H1 (cell line): ENCODE measurements at regions not wholly inside any gene's neighbourhood (a gene's known extent, or its start where the extent isn't known, plus 50 kb on each side); places are given as distances from the start of the nearest gene placed in this dataset.

ENCODE experiments used
- CTCF ChIA-PET: fragments of 300-600 bp; sonication (Branson Sonifier 250); formaldehyde crosslinking; loops from one replicate; lab custom pipeline; 2021; ENCODE audit not compliant: partially characterized antibody; lab: Charles Lee
- POLR2A ChIA-PET: fragments of 300-600 bp; sonication (Branson Sonifier 250); formaldehyde crosslinking; loops from one replicate; lab custom pipeline; 2021; ENCODE audit warnings: inconsistent platforms; ENCODE audit not compliant: partially characterized antibody; lab: Charles Lee
- DNase-seq, 2 experiments: peaks; one replicate each; pipeline versions ENCODE4 v3.0.0 to v3.0.0-alpha.2; 2010 to 2022; ENCODE audit warnings: low spot score in 2 of 2, low read depth in 1 of 2, mixed read lengths in 1 of 2
- FAIRE-seq: peaks from 2 replicates; lab custom pipeline; 2011; peaks lifted over from hg19 to GRCh38; lab: Jason Lieb, UNC
- H2AFZ ChIP-seq: 2 replicates; pipeline ENCODE4 v1.8.1; 2012; ENCODE audit warnings: low read length, inconsistent platforms
- H2AK5ac ChIP-seq: 2 replicates; pipeline ENCODE4 v1.6.1; 2013; ENCODE audit warnings: low read depth, low read length
- H2BK120ac ChIP-seq: replicated peaks from 2 replicates; pipeline ENCODE3; 2013; ENCODE audit warnings: low read depth, low read length, inconsistent platforms
- H2BK12ac ChIP-seq: 2 replicates; pipeline ENCODE4 v1.6.1; 2013; ENCODE audit warnings: low read depth, low read length
- H2BK15ac ChIP-seq: 2 replicates; pipeline ENCODE4 v1.6.1; 2013; ENCODE audit warnings: low read length
- H2BK20ac ChIP-seq: 2 replicates; pipeline ENCODE4 v1.6.1; 2013; ENCODE audit warnings: low read length
- H2BK5ac ChIP-seq: 2 replicates; pipeline ENCODE4 v1.6.1; 2013; ENCODE audit warnings: low read depth, low read length
- H3K14ac ChIP-seq: 2 replicates; pipeline ENCODE4 v1.6.1; 2013; ENCODE audit warnings: inconsistent platforms; ENCODE audit not compliant: insufficient read length
- H3K18ac ChIP-seq: 2 replicates; pipeline ENCODE4 v1.6.1; 2013; ENCODE audit warnings: low read length; ENCODE audit errors: extremely low read depth
- H3K23ac ChIP-seq: 2 replicates; pipeline ENCODE4 v1.6.1; 2013; ENCODE audit warnings: inconsistent platforms; ENCODE audit not compliant: insufficient read length
- H3K23me2 ChIP-seq: 2 replicates; pipeline ENCODE4 v1.6.1; 2013; ENCODE audit warnings: low read depth, low read length
- H3K27ac ChIP-seq: 2 replicates; pipeline ENCODE4 v1.6.1; 2011; ENCODE audit warnings: low read depth, low read length, inconsistent platforms
- H3K27me3 ChIP-seq, 4 experiments: replicated peaks in 1 of 4; 1 replicate in 1 of 4; 2 replicates in 3 of 4; pipeline versions ENCODE4 v1.6.1 to v1.8.1; 2011 to 2013; ENCODE audit warnings: low read length in 3 of 4, mild to moderate bottlenecking in 3 of 4, inconsistent platforms in 2 of 4, mixed read lengths in 2 of 4, moderate library complexity in 1 of 4; ENCODE audit not compliant: control insufficient read depth in 3 of 4, insufficient read depth in 3 of 4; ENCODE audit errors: extremely low read depth in 1 of 4
- H3K36me3 ChIP-seq, 4 experiments: 2 replicates each; pipeline versions ENCODE4 v1.6.1 to v1.8.1; 2011 to 2013; ENCODE audit warnings: mild to moderate bottlenecking in 4 of 4, low read length in 3 of 4, moderate library complexity in 2 of 4, control low read depth in 1 of 4, inconsistent platforms in 1 of 4; ENCODE audit not compliant: insufficient read depth in 4 of 4, control insufficient read depth in 2 of 4
- H3K4ac ChIP-seq: replicated peaks from 2 replicates; pipeline ENCODE3; 2013; ENCODE audit warnings: low read length, low read depth, mixed read lengths, inconsistent platforms; ENCODE audit not compliant: insufficient read length
- H3K4me1 ChIP-seq, 4 experiments: replicated peaks in 1 of 4; 1 replicate in 1 of 4; 2 replicates in 3 of 4; pipeline versions ENCODE4 v1.6.1 to v1.8.1; 2011 to 2013; ENCODE audit warnings: low read length in 3 of 4, inconsistent platforms in 2 of 4, mixed read lengths in 1 of 4; ENCODE audit not compliant: insufficient read depth in 4 of 4, control insufficient read depth in 3 of 4
- H3K4me2 ChIP-seq, 2 experiments: 2 replicates each; pipeline versions ENCODE4 v1.6.1 to v1.8.1; 2011 to 2013; ENCODE audit warnings: low read depth in 2 of 2, low read length in 2 of 2, control low read depth in 1 of 2, inconsistent platforms in 1 of 2, mild to moderate bottlenecking in 1 of 2; ENCODE audit not compliant: insufficient read depth in 1 of 2
- H3K4me3 ChIP-seq, 4 experiments: fragments of 200-600, 300-600 bp in 1 of 4; sonication (generic), shearing (Covaris generic), sonication (Bioruptor Twin) in 1 of 4; 2 replicates each; pipeline versions ENCODE4 v1.5.1 to v1.8.1; 2011 to 2016; ENCODE audit warnings: low read length in 4 of 4, low read depth in 3 of 4, control low read depth in 2 of 4, inconsistent platforms in 2 of 4, mild to moderate bottlenecking in 2 of 4, mixed read lengths in 1 of 4, moderate library complexity in 1 of 4; ENCODE audit not compliant: insufficient read depth in 2 of 4; ENCODE audit errors: extremely low read depth in 1 of 4
- H3K56ac ChIP-seq: replicated peaks from 2 replicates; pipeline ENCODE3; 2013; ENCODE audit warnings: low read depth, mild to moderate bottlenecking, mixed read lengths, low read length, inconsistent platforms; ENCODE audit not compliant: insufficient read length
- H3K79me1 ChIP-seq: 2 replicates; pipeline ENCODE4 v1.6.1; 2013; ENCODE audit warnings: low read depth, low read length, control low read depth
- H3K79me2 ChIP-seq, 2 experiments: 2 replicates each; pipeline versions ENCODE4 v1.6.1 to v1.8.1; 2012 to 2013; ENCODE audit warnings: low read length in 2 of 2, mild to moderate bottlenecking in 2 of 2, inconsistent platforms in 1 of 2; ENCODE audit not compliant: insufficient read depth in 2 of 2, control insufficient read depth in 1 of 2
- H3K9ac ChIP-seq, 4 experiments: replicated peaks in 1 of 4; 1 replicate in 1 of 4; 2 replicates in 3 of 4; pipeline versions ENCODE4 v1.6.1 to v1.8.1; 2011 to 2013; ENCODE audit warnings: low read depth in 3 of 4, low read length in 3 of 4, control low read depth in 2 of 4, mild to moderate bottlenecking in 2 of 4, moderate library complexity in 2 of 4, inconsistent platforms in 1 of 4; ENCODE audit errors: extremely low read depth in 1 of 4
- H3K9me3 ChIP-seq, 2 experiments: 2 replicates each; pipeline versions ENCODE4 v1.6.1 to v1.8.1; 2012 to 2013; ENCODE audit warnings: mild to moderate bottlenecking in 2 of 2, moderate library complexity in 2 of 2, control low read depth in 1 of 2, inconsistent platforms in 1 of 2, low read depth in 1 of 2, low read length in 1 of 2, mixed read lengths in 1 of 2; ENCODE audit not compliant: insufficient read depth in 2 of 2
- H4K20me1 ChIP-seq, 2 experiments: replicated peaks in 1 of 2; 2 replicates each; pipeline versions ENCODE3 to v1.8.1; 2011 to 2013; ENCODE audit warnings: inconsistent platforms in 2 of 2, low read length in 2 of 2, mild to moderate bottlenecking in 1 of 2; ENCODE audit not compliant: insufficient read depth in 2 of 2, control insufficient read depth in 1 of 2
- H4K5ac ChIP-seq: 2 replicates; pipeline ENCODE4 v1.6.1; 2013; ENCODE audit warnings: low read length, low read depth, mixed read lengths, inconsistent platforms; ENCODE audit not compliant: insufficient read length
- H4K8ac ChIP-seq: 2 replicates; pipeline ENCODE4 v1.8.0; 2013; ENCODE audit warnings: mild to moderate bottlenecking, moderate library complexity, low read length, inconsistent platforms; ENCODE audit not compliant: insufficient read depth; ENCODE audit errors: extremely low read depth
- H4K91ac ChIP-seq: replicated peaks from 2 replicates; pipeline ENCODE3; 2013; ENCODE audit warnings: low read length, mixed read lengths, inconsistent platforms; ENCODE audit not compliant: insufficient read length
- JUND ChIP-seq: IDR thresholded peaks from 2 replicates; pipeline ENCODE4 v1.6.1; 2011; ENCODE audit warnings: mild to moderate bottlenecking, improper control_type of control experiment, low read length
- whole genome bisulfite sequencing, 2 experiments: shearing (Covaris generic) in 1 of 2; methylation state at CpG; one replicate each; pipeline versions ENCODE4 v1.1.6 to v1.1.7; 2013 to 2015; ENCODE audit warnings: low lambda C conversion rate in 2 of 2, mixed read lengths in 2 of 2, inconsistent platforms in 1 of 2, low coverage in 1 of 2, missing lambda C conversion rate in 1 of 2; ENCODE audit not compliant: insufficient replicate concordance in 2 of 2, insufficient coverage in 1 of 2, insufficient read length in 1 of 2; ENCODE audit errors: extremely low coverage in 1 of 2, missing lambda C conversion rate in 1 of 2; 5-methylcytosine and 5-hydroxymethylcytosine counted together

DNA sequence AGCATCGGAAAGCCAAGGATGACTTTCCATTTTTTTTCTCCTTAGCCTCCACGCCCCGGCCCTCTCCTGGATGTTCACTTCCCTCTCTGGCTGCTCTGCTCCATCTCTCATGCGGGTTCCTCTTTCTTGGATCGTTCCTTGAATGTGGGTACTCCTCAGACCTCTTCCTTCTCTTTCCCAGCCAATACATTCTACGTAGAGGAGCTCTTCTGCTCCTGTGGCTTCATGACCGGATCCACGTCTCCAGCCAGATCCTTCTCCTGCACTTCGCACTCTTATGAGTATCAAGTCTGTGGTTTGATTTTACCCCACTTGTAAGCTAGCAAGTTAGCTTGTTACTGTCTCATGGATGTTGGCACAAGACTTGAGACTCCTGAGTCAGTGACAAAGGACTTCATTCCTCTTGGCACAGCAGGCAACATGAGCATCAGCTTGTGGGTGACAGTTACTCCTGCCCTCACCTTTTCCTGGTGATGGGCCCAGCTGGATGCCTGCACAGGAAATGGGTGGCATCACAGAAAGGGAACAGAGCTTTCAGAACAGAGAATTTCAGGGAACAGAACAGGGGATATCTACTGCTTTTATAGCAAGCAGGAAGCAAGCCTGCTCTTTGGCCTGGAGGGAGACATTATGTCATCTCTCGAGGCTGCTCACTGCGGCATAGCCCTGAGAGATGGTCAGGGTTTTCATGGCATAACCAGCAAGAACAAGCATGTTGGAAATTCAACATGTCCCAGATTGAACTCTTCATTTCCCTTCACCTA, 100.1 kb upstream of the KIF26B start:
- Histone ChIP-seq H3K4ac (no peak overlapping the region), H2AFZ (no peak overlapping the region), H4K5ac (no peak overlapping the region), H3K56ac (no peak overlapping the region), H3K79me2 (no peaks in the 10 kb centered on the region), H2BK20ac (no peak overlapping the region), H2BK5ac (no peak overlapping the region), H3K14ac (no peak overlapping the region), H3K27ac (no peak overlapping the region), H4K91ac (no peak overlapping the region), H3K23me2 (no peaks in the 10 kb centered on the region), H3K23ac (no peak overlapping the region), H3K9me3 (peaks cover 0 to 3% of the 10 kb centered on the region in 2 experiments; a peak in 1 of 4 replicates)
- POLR2A ChIA-PET, result no interaction called here
- no peak for FAIRE-seq
- no peak for DNase-seq
- CTCF ChIA-PET, result interaction anchor here (0.7 to 1.2 kb wide), 2 partner anchors 12 to 18 kb away, joined by 4 read pairs; no protein-coding TSS in a partner anchor
- no peak for TF ChIP-seq JUND
- TF ChIP-seq, all 59 proteins: peak for 0
- Histone ChIP-seq H3K36me3 (no peaks in the 10 kb centered on the region; a peak in 1 of 8 replicates), H2BK12ac (no peak overlapping the region; the same call in 1 of the 2 replicates), H2BK120ac (no peak overlapping the region), H3K27me3 (no peaks in the 10 kb centered on the region), H3K4me1 (peaks cover 2 to 9% (median 3%) of the 10 kb centered on the region in 4 experiments; a peak in 5 of 7 replicates), H3K79me1 (no peaks in the 10 kb centered on the region), H2BK15ac (peak overlapping the region; percentile 19; the same call in 1 of the 2 replicates), H2AK5ac (no peak overlapping the region), H3K9ac (no peak overlapping the region), H3K4me2 (no peak overlapping the region), H4K8ac (no peak overlapping the region), H3K4me3 (no peak overlapping the region), H3K18ac (no peak overlapping the region), H4K20me1 (no peaks in the 10 kb centered on the region)
- WGBS, 2 experiments, result 97% methylated on average over 8 of the region's 11 CpGs; no CpG with 5 or more reads in 1 of the 2 experiments
